OCI-LY1 (cell line): ENCODE measurements at regions not wholly inside any gene's neighbourhood (a gene's known extent, or its start where the extent isn't known, plus 50 kb on each side); places are given as distances from the start of the nearest gene placed in this dataset.

Experiments
- EZH2 ChIP-seq: fragments of 200-600 bp; sonication (generic), shearing (Covaris generic); IDR thresholded peaks from 2 replicates; pipeline ENCODE4 v1.8.0; 2017; ENCODE audit warnings: borderline replicate concordance, mixed run types, mild to moderate bottlenecking, antibody characterized with exemption, low read length, moderate library complexity, mixed read lengths
- TF ChIP-seq, protein P1 (sequence below): fragments of 200-600 bp; sonication (generic), shearing (Covaris generic); IDR thresholded peaks from 2 replicates; pipeline ENCODE4 v1.5.1; 2017; ENCODE audit warnings: mild to moderate bottlenecking, antibody characterized with exemption, low read length, moderate library complexity, mixed read lengths

DNA sequence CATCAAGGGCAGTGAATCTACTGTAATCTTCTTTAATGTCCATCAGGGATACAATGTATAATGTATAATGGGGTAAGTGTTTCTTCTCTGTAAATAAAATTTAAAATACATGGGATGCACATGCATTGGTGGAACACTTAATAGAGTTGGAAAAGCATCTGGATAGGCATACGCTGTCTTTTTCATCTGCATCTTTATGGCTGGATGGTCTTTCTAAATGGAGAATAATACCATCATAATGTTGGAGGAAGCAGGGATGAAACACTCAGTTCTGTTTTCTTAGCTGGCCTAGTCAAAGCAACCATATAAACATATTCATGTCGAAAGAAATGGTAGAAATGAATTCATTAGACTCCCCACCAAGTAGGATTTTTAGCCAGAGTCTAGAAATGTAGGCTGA is 202.8 kb downstream of the CDCA7 start:
- TF ChIP-seq, protein P1, sequence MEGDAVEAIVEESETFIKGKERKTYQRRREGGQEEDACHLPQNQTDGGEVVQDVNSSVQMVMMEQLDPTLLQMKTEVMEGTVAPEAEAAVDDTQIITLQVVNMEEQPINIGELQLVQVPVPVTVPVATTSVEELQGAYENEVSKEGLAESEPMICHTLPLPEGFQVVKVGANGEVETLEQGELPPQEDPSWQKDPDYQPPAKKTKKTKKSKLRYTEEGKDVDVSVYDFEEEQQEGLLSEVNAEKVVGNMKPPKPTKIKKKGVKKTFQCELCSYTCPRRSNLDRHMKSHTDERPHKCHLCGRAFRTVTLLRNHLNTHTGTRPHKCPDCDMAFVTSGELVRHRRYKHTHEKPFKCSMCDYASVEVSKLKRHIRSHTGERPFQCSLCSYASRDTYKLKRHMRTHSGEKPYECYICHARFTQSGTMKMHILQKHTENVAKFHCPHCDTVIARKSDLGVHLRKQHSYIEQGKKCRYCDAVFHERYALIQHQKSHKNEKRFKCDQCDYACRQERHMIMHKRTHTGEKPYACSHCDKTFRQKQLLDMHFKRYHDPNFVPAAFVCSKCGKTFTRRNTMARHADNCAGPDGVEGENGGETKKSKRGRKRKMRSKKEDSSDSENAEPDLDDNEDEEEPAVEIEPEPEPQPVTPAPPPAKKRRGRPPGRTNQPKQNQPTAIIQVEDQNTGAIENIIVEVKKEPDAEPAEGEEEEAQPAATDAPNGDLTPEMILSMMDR = no peak
- TF ChIP-seq EZH2 = no peak
